ENCODE measurements at regions not wholly inside any gene's neighbourhood (a gene's known extent, or its start where the extent isn't known, plus 50 kb on each side); places are given as distances from the start of the nearest gene placed in this dataset.

DNA sequence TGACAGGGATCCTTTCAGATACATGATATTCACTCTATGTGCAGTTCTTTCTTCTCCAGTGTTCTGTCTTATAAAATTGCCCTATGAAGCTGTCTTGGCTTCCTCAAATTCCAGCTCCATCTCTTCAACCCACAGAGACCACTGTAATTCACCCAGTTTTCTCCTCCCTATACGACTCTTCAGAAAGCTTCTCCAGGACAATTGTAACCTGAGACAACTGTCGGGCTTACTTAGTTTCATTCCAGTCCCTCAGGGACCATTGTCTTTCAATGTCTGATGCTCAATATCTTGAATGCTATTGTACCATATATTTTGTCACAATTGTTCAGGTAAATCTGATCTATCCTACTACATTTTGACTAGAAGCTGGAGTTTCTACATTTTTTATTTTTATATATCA lies 345.3 kb downstream of the RPL10L start:
- TF ChIP-seq PPARA (CRISPR knock-in tag; IDR thresholded peaks at IDR 0.05; ENCODE audit: borderline replicate concordance) (no peak), ESRRG (CRISPR knock-in tag; IDR thresholded peaks at IDR 0.05) (no peak), RARB (CRISPR knock-in tag; IDR thresholded peaks at IDR 0.05) (no peak), TOX (CRISPR knock-in tag; IDR thresholded peaks at IDR 0.05; ENCODE audit: borderline replicate concordance) (no peak), ZC3H10 (CRISPR knock-in tag; IDR thresholded peaks at IDR 0.05) (no peak), OSR1 (CRISPR knock-in tag; IDR thresholded peaks at IDR 0.05) (no peak), ISL1 (CRISPR knock-in tag; IDR thresholded peaks at IDR 0.05) (no peak), GLIS3 (CRISPR knock-in tag; IDR thresholded peaks at IDR 0.05) (no peak), CSDC2 (CRISPR knock-in tag; IDR thresholded peaks at IDR 0.05) (no peak)
- TF ChIP-seq, protein P1, sequence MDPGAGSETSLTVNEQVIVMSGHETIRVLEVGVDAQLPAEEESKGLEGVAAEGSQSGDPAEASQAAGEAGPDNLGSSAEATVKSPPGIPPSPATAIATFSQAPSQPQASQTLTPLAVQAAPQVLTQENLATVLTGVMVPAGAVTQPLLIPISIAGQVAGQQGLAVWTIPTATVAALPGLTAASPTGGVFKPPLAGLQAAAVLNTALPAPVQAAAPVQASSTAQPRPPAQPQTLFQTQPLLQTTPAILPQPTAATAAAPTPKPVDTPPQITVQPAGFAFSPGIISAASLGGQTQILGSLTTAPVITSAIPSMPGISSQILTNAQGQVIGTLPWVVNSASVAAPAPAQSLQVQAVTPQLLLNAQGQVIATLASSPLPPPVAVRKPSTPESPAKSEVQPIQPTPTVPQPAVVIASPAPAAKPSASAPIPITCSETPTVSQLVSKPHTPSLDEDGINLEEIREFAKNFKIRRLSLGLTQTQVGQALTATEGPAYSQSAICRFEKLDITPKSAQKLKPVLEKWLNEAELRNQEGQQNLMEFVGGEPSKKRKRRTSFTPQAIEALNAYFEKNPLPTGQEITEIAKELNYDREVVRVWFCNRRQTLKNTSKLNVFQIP (CRISPR knock-in tag; IDR thresholded peaks at IDR 0.05; ENCODE audit: borderline replicate concordance, low read depth) = no peak
- TF ChIP-seq, protein P2, sequence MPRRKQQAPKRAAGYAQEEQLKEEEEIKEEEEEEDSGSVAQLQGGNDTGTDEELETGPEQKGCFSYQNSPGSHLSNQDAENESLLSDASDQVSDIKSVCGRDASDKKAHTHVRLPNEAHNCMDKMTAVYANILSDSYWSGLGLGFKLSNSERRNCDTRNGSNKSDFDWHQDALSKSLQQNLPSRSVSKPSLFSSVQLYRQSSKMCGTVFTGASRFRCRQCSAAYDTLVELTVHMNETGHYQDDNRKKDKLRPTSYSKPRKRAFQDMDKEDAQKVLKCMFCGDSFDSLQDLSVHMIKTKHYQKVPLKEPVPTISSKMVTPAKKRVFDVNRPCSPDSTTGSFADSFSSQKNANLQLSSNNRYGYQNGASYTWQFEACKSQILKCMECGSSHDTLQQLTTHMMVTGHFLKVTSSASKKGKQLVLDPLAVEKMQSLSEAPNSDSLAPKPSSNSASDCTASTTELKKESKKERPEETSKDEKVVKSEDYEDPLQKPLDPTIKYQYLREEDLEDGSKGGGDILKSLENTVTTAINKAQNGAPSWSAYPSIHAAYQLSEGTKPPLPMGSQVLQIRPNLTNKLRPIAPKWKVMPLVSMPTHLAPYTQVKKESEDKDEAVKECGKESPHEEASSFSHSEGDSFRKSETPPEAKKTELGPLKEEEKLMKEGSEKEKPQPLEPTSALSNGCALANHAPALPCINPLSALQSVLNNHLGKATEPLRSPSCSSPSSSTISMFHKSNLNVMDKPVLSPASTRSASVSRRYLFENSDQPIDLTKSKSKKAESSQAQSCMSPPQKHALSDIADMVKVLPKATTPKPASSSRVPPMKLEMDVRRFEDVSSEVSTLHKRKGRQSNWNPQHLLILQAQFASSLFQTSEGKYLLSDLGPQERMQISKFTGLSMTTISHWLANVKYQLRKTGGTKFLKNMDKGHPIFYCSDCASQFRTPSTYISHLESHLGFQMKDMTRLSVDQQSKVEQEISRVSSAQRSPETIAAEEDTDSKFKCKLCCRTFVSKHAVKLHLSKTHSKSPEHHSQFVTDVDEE (CRISPR knock-in tag; IDR thresholded peaks at IDR 0.05) = no peak
- TF ChIP-seq, protein P3, sequence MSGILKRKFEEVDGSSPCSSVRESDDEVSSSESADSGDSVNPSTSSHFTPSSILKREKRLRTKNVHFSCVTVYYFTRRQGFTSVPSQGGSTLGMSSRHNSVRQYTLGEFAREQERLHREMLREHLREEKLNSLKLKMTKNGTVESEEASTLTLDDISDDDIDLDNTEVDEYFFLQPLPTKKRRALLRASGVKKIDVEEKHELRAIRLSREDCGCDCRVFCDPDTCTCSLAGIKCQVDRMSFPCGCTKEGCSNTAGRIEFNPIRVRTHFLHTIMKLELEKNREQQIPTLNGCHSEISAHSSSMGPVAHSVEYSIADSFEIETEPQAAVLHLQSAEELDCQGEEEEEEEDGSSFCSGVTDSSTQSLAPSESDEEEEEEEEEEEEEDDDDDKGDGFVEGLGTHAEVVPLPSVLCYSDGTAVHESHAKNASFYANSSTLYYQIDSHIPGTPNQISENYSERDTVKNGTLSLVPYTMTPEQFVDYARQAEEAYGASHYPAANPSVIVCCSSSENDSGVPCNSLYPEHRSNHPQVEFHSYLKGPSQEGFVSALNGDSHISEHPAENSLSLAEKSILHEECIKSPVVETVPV (CRISPR knock-in tag; IDR thresholded peaks at IDR 0.05) = no peak
- ATAC-seq = no peak

DNA sequence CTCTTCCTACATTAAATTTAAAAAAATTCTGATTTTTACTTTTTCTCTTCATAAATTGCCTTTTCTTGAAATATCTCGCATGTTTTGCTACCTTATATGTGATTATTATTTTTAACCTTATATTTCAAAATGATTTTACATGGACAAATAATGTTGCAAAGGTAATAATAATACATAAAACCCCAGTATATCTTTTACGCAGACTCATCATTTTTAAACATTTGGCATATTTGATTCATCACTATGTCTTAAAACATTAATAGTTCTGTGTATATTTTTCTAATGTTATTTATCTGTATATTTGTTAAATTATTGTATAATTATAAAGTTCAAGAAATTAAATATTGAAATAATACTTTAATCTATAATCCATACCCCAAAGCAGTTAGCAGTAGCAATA lies 350.8 kb downstream of the RPL10L start:
- no peak for ATAC-seq
- TF ChIP-seq ZFP30 (CRISPR knock-in tag; IDR thresholded peaks at IDR 0.05) (no peak), BACH2 (CRISPR knock-in tag; IDR thresholded peaks at IDR 0.05; ENCODE audit: borderline replicate concordance) (no peak), GLIS3 (CRISPR knock-in tag; IDR thresholded peaks at IDR 0.05) (no peak), PPARA (CRISPR knock-in tag; IDR thresholded peaks at IDR 0.05; ENCODE audit: borderline replicate concordance) (no peak), ZNF70 (CRISPR knock-in tag; IDR thresholded peaks at IDR 0.05) (no peak), ZC3H10 (CRISPR knock-in tag; IDR thresholded peaks at IDR 0.05) (no peak), ZNF565 (CRISPR knock-in tag; conservative IDR thresholded peaks at IDR 0.05; ENCODE audit: low read depth) (no peak), SNAI2 (CRISPR knock-in tag; IDR thresholded peaks at IDR 0.05) (no peak)
- TF ChIP-seq, protein P2 (CRISPR knock-in tag; IDR thresholded peaks at IDR 0.05) = no peak
- TF ChIP-seq, protein P4, sequence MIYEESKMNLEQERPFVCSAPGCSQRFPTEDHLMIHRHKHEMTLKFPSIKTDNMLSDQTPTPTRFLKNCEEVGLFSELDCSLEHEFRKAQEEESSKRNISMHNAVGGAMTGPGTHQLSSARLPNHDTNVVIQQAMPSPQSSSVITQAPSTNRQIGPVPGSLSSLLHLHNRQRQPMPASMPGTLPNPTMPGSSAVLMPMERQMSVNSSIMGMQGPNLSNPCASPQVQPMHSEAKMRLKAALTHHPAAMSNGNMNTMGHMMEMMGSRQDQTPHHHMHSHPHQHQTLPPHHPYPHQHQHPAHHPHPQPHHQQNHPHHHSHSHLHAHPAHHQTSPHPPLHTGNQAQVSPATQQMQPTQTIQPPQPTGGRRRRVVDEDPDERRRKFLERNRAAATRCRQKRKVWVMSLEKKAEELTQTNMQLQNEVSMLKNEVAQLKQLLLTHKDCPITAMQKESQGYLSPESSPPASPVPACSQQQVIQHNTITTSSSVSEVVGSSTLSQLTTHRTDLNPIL (CRISPR knock-in tag; IDR thresholded peaks at IDR 0.05; ENCODE audit: low read depth) = no peak

DNA sequence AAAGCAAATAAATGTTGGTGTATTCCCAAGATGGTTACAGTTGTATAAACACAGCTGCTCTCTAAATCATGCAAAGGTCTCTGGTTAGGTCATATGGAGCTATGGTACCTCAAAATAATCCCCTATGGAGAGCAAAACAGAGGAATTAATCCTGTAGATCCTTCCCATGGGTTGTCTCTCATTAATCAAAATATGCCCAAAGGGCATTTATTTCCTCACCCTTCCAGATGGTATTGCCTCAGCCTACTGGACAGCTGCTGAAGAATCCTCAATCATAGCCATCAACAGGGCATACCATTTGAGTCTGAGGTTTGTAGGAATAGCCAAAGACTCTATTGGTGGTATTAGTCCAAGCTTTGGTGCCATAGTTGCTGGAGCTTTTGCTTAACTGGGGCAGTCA lies 360.9 kb downstream of the RPL10L start:
- no peak for ATAC-seq
- TF ChIP-seq, protein P3 (CRISPR knock-in tag; IDR thresholded peaks at IDR 0.05) = no peak
- no peak for TF ChIP-seq ISL1 (CRISPR knock-in tag; IDR thresholded peaks at IDR 0.05)

Measured in SK-N-SH treated with all-trans-retinoic acid at 6 μM for 48 hours (cell line).